RKO (cell line): ENCODE measurements at regions not wholly inside any gene's neighbourhood (a gene's known extent, or its start where the extent isn't known, plus 50 kb on each side); places are given as distances from the start of the nearest gene placed in this dataset.

ENCODE experiments used
- DNase-seq: peaks from one replicate; pipeline ENCODE4 v3.0.0-alpha.2; 2016; ENCODE audit warnings: low spot score

GRCh38 chr16:54724346-54724925, 206.2 kb upstream of the IRX5 start:
- DNase-seq: no peak

GRCh38 chr16:54722210-54722676, 208.4 kb upstream of the IRX5 start:
- DNase-seq: no peak

GRCh38 chr16:54720259-54720658, 210.4 kb upstream of the IRX5 start:
- no peak for DNase-seq

- no peak for DNase-seq
Observed at GRCh38 chr16:54719624-54720023, 211.0 kb upstream of the IRX5 start.

- DNase-seq: no peak
Observed at GRCh38 chr16:54718376-54718775, 212.3 kb upstream of the IRX5 start.

GRCh38 chr16:54715011-54715410, 215.7 kb upstream of the IRX5 start:
- no peak for DNase-seq

GRCh38 chr16:54712866-54713265, 217.8 kb upstream of the IRX5 start:
- DNase-seq: no peak

GRCh38 chr16:54707813-54708212, 222.9 kb upstream of the IRX5 start:
- no peak for DNase-seq

- no peak for DNase-seq
Observed at GRCh38 chr16:54706406-54706805, 224.3 kb upstream of the IRX5 start.

GRCh38 chr16:54703339-54703738, 227.3 kb upstream of the IRX5 start:
- DNase-seq: no peak

- no peak for DNase-seq
Observed at GRCh38 chr16:54699656-54700055, 231.0 kb upstream of the IRX5 start.

GRCh38 chr16:54697677-54698076, 233.0 kb upstream of the IRX5 start:
- DNase-seq: no peak

- DNase-seq: no peak
Observed at GRCh38 chr16:54696970-54697369, 233.7 kb upstream of the IRX5 start.

GRCh38 chr16:54696522-54696921, 234.1 kb upstream of the IRX5 start:
- DNase-seq: no peak

GRCh38 chr16:54694651-54695050, 236.0 kb upstream of the IRX5 start:
- DNase-seq: peak; percentile 2

GRCh38 chr16:54693864-54694263, 236.8 kb upstream of the IRX5 start:
- no peak for DNase-seq

- DNase-seq: no peak
Observed at GRCh38 chr16:54690710-54691109, 240.0 kb upstream of the IRX5 start.

- no peak for DNase-seq
Observed at GRCh38 chr16:54690306-54690705, 240.4 kb upstream of the IRX5 start.

GRCh38 chr16:54689072-54689865, 241.4 kb upstream of the IRX5 start:
- DNase-seq: no peak

GRCh38 chr16:54688339-54688738, 242.3 kb upstream of the IRX5 start:
- no peak for DNase-seq

GRCh38 chr16:54687043-54687899, 243.4 kb upstream of the IRX5 start:
- no peak for DNase-seq

GRCh38 chr16:54685682-54686081, 245.0 kb upstream of the IRX5 start:
- DNase-seq: no peak

- no peak for DNase-seq
Observed at GRCh38 chr16:54679531-54679930, 251.1 kb upstream of the IRX5 start.
